ENCODE measurements at regions not wholly inside any gene's neighbourhood (a gene's known extent, or its start where the extent isn't known, plus 50 kb on each side); places are given as distances from the start of the nearest gene placed in this dataset.

DNA sequence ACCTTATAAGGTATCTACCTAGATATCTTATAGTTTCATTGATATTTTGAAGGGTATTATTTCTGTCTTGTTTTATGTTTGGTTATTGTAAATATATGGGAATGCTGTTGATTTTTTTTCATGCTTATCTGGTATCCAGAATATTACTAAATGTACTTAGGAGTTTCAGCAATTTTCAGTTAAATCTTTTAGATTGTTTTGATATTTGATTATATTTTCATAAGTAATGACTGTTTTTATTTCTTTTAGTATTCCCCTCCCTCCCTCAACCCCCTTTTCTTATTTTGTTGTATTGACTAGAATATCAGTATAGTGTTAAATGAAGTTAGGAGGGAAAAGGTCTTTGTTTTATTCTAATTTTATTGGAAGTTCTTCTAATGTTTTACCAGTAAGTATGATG, 344.4 kb upstream of the PROX1 start:
- no peak for DNase-seq (ENCODE audit: low read depth in 2 of 2)

DNA sequence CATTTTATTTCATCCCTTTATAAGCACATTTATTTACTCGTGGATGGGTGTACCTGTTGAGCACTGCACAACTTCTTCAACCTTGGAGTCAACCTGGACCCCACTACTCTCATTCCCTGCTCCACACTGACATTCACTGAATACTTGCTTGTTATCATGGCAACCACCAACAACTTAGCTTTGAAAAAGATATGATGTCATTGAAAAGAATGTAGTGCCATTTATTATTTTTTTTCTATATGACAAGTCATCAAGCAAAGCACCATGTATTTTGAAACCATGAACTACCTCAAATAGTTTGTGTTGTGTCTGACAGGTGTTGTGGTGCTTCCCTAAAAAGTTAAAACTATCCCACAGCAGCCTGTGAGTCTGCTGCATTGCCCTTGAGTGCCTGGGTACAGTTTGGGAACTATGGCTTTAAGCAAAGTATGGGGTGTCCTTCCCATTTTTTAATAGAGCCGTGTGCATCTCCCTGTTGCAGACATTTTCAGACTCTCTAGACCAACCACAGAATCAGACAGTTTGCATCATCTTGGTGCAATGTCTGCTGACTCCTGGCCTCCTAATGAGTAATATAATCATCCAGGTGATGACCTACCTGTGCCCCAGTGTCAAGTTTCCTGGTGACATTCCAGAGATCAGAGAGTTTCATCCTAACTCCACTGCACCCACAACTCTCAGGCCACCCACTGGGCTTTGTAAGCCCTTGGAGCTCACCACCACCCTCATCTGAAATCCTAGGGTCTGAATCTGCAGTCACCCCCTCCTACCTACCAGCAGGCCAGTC, 339.7 kb upstream of the PROX1 start:
- DNase-seq (ENCODE audit: low read depth in 2 of 2): no peak

DNA sequence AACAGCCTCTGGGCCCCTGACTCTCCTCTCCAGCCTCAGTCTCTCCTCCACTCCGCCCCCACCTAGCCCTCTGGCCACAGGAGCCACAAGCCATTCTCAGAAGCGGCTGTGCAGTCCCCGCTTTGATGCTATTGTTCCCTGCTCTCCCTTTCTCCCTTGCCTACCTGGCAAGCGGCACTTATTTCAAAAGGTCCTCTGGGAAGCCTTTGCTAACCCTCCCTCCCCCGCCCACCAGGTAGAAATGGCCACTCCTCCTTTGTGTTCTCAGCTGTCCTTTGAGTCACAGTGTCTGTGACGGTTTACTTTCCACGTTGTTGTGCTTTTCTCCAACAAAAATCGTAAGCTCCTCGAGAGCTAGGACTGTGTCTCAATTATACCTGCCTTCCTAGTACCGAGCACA, 338.4 kb upstream of the PROX1 start:
- DNase-seq (ENCODE audit: low read depth in 2 of 2): no peak

GRCh38 chr1:213650603-213651002, 337.2 kb upstream of the PROX1 start:
- DNase-seq (ENCODE audit: low read depth in 2 of 2): no peak

GRCh38 chr1:213651077-213651476, 336.7 kb upstream of the PROX1 start:
- no peak for DNase-seq (ENCODE audit: low read depth in 2 of 2)

DNA sequence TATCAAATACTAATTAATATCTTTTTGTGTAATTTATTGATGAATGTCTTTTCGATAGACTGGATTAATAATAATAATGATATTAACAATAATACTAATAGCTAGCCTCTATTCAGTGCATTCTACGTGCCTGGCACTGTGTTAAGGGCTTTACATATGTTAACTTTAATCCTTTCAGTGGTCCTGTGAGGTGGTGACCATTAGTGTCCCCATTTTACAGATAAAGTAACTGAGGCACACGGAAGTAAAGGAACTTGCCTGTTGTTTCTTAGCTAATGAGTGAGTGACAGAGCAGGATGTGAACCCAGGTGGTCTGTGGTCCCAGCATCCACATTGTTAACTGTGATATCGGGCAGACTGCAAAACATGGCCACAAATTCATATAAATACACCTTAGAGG, 335.7 kb upstream of the PROX1 start:
- no peak for DNase-seq (ENCODE audit: low read depth in 2 of 2)

- DNase-seq (ENCODE audit: low read depth in 2 of 2): no peak
These were observed 331.7 kb upstream of the PROX1 start for GRCh38 chr1:213656039-213656438.

DNA sequence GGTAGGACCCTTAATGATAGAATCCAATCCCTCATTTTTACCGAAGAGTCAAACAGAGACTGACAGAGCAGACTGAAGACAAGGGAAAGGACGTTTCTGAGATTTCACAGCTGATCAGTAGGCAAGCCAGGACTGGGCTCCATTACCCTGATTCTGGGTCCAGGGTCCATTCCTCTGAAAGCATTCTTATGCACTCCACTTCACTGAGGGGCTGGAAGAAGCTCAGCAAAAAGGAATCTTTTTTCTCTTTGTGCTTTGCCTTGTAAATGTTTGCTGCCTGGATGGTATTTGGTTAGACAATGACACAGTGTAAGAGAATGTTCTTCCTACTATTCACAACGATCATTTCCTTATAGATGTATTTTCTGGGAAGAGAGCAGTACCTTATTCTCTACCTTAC, 331.3 kb upstream of the PROX1 start:
- DNase-seq (ENCODE audit: low read depth in 2 of 2): no peak

DNA sequence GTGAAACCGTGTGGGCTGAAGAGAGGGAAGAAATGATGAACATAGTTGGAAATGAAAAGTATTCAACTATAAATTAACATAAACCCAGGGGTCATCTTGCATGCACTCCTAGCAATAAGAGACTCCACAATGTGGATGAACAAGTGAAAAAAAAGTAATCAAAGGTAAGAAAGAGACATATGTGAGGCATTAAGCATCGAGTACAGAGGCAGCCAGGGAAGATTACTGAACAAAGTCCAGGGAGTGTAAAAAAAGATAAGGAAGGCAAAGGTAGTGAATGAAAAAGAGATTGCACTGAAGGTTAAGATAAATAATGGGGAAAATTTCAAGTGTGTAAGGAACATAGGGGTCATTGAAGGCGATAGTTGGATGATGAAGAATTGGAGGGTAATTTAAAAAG, 330.8 kb upstream of the PROX1 start:
- DNase-seq (ENCODE audit: low read depth in 2 of 2): no peak

DNA sequence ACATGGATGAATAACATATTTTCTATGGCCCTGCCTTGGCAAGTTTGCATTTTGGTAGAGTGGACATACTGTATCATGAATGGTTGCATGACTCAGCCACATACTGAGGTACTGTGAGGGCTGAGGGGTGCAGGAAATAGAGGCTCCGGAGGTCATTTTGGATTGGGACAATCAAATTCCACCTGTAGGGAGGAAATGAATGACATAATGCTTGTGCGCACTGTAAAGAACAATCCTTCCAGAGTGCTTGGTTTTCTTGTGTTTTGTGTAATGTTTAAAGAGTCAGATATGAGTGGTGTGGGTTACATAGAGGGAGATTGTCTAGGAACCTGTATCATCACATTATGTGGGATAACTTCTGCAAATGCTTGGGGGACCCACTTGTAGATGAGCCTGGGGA, 329.9 kb upstream of the PROX1 start:
- no peak for DNase-seq (ENCODE audit: low read depth in 2 of 2)

GRCh38 chr1:213658457-213658856, 329.3 kb upstream of the PROX1 start:
- no peak for DNase-seq (ENCODE audit: low read depth in 2 of 2)

GRCh38 chr1:213659580-213660547, 327.9 kb upstream of the PROX1 start:
- DNase-seq (ENCODE audit: low read depth in 2 of 2): no peak

GRCh38 chr1:213661302-213661701, 326.5 kb upstream of the PROX1 start:
- DNase-seq (ENCODE audit: low read depth in 2 of 2): no peak

- DNase-seq (ENCODE audit: low read depth in 2 of 2): no peak
These were observed 321.7 kb upstream of the PROX1 start for GRCh38 chr1:213666113-213666512.

DNA sequence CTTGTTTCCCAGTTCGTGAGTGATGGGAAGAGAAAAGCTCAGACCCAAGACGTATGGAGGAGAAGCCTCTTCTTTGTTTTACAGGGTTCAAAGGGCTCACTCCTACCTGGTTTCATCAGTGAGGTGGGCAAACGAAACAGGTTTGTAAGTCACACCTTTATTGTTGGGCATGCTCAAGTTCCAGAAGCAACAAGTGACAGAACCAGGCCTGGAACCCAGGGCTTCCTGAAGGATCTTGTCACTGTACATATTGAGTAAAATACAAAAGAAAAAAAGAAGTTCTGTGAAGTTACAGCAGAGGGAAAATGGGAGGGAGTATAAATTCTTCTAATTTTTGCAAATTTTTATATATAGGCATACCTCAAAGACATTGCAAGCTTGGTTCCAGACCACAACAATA, 320.9 kb upstream of the PROX1 start:
- DNase-seq (ENCODE audit: low read depth in 2 of 2): no peak

DNA sequence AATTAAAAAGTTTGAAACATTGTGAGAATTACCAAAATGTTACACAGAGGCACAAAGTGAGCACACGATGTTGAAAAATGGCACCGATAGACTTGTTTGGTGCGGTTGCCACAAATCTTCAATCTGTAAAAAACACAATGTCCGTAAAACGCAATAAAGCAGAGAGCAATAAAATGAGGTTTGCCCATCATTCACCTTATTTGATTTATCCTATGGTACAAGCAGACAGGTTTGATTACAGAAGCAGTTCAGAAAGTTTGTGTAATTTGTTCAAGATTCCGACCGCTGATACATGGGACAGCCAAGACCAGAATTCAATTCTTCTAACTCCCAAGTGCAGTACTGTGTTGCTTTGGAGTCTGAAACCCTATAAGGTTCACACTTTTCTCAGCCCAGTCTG, 318.3 kb upstream of the PROX1 start:
- DNase-seq (ENCODE audit: low read depth in 2 of 2): no peak

GRCh38 chr1:213669964-213670691, 317.6 kb upstream of the PROX1 start:
- no peak for DNase-seq (ENCODE audit: low read depth in 2 of 2)

DNA sequence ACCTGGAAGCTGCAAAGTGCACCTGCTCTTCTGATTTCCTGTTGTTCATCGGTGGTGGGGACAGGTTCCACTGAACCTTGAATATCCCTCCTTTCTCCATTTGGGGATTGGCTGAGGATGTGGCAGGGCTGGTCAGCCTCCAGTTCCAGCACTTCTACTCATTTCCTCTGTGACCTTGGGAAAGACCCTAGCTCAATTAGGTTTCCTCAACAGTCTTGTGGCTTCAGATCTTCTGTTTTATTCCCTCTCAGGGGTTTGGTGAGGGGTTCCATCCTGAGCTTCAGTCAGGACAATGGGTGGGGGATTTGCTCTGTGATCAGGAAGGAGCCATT, 317.1 kb upstream of the PROX1 start:
- no peak for DNase-seq (ENCODE audit: low read depth in 2 of 2)

- no peak for DNase-seq (ENCODE audit: low read depth in 2 of 2)
These were observed 312.7 kb upstream of the PROX1 start for GRCh38 chr1:213675043-213675442.

DNA sequence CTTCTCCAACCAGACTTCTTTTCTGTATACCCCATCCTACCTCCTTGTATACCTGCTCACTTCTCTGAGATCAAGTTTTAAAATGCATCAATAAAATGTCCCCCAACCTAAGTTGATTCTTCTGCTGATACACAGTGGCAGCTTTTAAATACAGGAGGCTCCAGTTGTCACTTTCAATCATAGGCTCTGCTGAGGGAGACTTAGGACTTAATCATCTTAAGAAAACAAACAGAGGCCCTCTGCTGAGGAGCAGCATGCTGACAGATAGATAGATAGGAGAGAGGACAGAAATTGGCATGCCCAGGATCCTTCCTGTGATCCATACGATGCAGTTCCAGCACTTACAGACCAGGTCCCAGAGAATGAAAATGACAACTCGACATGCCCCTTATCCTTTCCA, 311.0 kb upstream of the PROX1 start:
- no peak for DNase-seq (ENCODE audit: low read depth in 2 of 2)

- DNase-seq (ENCODE audit: low read depth in 2 of 2): no peak
These were observed 309.4 kb upstream of the PROX1 start for GRCh38 chr1:213678348-213678747.

DNA sequence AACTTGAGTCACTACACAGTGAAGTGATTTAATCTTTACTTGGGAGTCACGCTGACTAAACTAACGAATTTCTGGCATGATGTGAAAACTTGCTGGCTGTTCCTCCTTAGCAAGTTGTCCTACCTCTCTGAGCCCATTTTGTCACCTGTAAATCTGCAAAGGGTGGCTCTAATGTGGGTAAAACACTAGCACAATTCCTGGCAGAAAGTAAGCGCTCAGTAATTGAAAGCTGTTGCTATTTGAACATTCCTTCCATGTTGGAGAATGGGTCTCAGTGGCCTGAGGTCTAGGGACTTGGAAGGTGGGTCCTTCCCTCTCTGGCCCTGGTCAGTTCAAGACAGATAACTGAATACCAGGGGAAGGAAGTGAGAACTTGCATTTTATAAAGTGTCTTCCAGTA, 309.0 kb upstream of the PROX1 start:
- no peak for DNase-seq (ENCODE audit: low read depth in 2 of 2)

All from fibroblast of skin of left biceps (primary cell).